Right ventricle myocardium inferior (tissue), 1 donor: ENCODE measurements at regions not wholly inside any gene's neighbourhood (a gene's known extent, or its start where the extent isn't known, plus 50 kb on each side); places are given as distances from the start of the nearest gene placed in this dataset.

Experiments
- ATAC-seq: fragments of 200-7000 bp; cut with Tn5 transposase; one replicate; pipeline ENCODE4 v1.9.1; 2020; ENCODE audit warnings: mild to moderate bottlenecking, moderate library complexity
- DNase-seq: peaks from one replicate; pipeline ENCODE4 v3.0.0; 2021; ENCODE audit errors: missing footprints
- intact Hi-C: fragments of 100-400 bp; cut with DNase I; formaldehyde crosslinking; loops from one replicate; pipeline ENCODE4 v1.11.0; 2022
- donor health status: DM: no; HTN: yes; CAD: no; lungs with severe emphysema.

DNA sequence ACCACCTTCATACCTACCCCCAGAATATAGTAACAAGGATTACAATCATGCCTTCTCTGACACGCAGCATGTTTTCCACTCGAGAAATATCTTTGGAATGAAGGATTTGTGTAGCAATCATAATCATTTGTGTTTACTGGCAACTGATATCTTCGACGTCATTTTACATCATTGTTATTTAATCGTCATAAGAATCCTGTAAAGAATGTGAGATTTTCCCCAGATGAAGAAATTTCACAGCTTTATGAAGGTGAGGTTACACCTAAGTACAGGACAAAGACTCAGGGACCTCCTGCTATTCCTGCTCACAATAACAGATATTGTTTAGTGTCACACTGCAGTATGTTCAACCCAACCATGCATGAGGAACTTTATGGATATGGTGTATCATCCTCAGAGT, 198.2 kb upstream of the LDB2 start:
- no peak for ATAC-seq
- intact Hi-C loops = no loop called here
- no peak for DNase-seq

- intact Hi-C loops = no loop called here
- DNase-seq (no peak), ATAC-seq (no peak)
Measured at GRCh38 chr4:17095771-17096170, 197.3 kb upstream of the LDB2 start.

GRCh38 chr4:17094876-17095210, 196.4 kb upstream of the LDB2 start:
- intact Hi-C loops = no loop called here
- ATAC-seq (no peak), DNase-seq (no peak)

- intact Hi-C loops = no loop called here
- no peak for DNase-seq
- ATAC-seq = no peak
Measured at GRCh38 chr4:17094159-17094875, 195.9 kb upstream of the LDB2 start.

DNA sequence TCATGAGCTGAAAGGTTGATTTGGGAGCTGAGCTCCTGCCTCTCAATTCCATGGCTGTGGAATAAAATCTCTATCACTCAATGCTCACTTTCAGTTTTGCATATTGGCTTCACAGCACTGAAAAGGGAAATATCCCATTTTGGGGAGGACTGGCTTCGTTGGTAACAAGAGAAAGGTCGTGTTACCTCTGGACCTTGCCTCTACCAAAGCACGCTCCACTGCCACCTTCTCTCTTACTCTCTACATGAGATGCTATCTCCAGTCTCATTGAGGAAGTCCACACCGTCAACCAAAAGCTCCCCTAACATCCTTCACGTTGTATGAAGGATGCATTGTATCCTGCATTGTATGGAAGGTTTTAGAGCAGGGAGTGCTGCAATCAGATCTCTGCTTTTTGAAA, 195.0 kb upstream of the LDB2 start:
- ATAC-seq = no peak
- intact Hi-C loops = no loop called here

DNA sequence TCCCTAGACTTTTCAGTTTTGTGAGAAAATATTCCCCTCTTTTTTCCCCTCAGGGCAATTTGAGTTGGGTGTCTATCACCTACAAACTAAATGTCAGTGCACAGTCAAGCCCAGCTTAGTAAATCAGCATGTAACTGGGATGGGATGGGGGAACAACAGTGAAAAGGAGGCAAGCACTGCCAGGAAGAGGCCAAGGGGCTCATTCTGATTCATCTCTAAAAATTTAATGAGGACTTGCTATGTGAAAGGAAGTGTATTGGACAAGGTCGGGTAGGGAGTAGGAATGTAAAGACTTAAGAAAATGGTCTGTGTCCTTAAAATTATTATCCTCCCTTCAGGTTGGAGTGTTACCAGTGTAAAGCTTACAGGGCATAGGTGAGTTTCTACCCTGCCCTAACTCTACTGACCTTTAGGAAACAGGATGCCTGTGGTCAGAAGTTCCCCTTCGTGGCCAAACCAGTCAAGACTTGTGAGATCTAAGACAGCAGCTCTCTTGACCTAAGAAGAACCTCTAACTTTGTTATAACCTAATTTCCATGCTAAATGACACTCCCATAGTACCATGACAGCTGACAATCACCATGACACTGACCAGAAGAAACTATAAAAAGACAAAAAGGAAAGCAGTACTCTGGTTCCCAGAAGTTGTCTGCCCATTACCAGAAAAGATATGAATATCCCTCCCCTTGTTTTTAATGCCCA, 194.4 kb upstream of the LDB2 start:
- intact Hi-C loops = no loop called here
- DNase-seq (no peak), ATAC-seq (no peak)

More for the DNA sequence above, 195.0 kb upstream of the LDB2 start:
- DNase-seq = no peak

DNA sequence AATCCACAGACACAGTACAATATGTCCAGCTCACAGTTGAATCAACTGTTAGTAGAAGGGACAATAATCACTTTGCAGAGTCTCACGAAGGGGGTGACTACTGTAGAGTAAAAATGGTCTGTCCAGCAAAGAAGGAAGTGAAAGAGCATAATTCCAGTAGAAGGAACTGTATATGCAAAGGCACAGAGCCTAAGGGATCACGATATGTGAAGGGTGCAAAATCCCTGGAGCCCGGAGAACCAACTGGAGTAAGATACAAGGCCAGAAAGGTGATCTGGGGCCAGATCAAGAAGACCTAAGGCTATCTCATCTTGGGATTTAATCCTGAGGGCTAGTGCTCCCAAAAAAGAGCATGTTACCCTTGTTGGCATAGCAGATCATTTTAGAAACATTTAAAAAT, 192.7 kb upstream of the LDB2 start:
- ATAC-seq (no peak), DNase-seq (no peak)
- intact Hi-C loops = no loop called here

DNA sequence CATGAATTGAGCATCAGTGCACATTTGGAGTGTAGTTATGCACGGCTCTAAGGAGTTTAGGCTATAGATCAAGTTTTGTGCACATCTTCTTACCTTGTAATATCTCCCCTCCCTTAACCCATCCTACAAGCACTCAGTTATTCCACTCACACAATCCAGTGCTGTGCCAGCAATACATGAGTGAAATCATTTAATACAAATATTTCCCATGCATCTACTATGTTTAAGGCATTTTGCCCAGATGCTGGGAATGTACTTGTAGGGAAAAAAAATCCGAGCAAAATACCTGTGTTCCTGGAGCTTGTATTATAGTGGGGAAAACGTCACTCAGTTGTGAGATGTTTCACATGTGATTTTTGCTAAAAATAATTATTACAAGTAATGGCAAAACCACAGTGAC, 191.6 kb upstream of the LDB2 start:
- intact Hi-C loops = no loop called here
- no peak for DNase-seq
- no peak for ATAC-seq

DNA sequence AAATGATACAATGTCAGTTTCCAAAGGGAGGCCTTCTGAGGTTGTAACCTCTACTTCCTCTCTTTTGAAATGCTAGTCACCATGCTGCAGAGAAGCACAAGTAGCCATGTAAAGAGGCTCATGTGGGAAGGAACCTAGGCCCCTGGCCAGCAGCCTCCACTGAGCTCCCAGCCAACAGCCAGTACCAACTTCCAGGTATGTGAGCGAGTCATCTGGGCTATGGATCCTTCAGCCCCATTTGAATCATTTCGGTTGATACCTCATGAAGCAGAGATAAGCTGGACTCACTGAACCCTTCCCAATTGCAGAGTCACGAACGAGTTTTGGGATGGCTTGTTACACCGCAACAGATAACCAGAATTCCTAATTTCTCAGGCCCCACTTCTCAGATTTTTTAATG, 187.0 kb upstream of the LDB2 start:
- ATAC-seq (no peak), DNase-seq (no peak)
- intact Hi-C loops = no loop called here

DNA sequence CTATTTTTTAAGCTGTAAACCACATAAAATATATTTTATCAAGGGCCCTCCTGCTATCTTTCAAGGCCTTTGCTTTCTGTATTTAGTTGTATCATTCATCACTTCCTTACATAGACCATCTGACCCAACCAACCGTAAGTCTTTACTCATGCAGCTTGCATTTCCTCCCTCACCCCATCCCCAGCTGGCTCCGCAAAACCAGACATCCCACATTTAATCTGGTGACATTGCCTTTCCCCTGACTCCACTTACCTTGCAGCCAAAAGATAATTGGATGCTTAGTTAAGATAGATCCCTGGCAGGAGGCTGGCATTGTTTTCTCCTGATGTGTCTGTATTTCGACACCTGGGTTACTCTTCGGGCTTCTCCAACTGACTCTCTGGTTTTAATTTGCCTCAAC, 183.7 kb upstream of the LDB2 start:
- ATAC-seq (no peak), DNase-seq (no peak)
- intact Hi-C loops = no loop called here

- ATAC-seq (no peak), DNase-seq (no peak)
- intact Hi-C loops = no loop called here
Measured at GRCh38 chr4:17081179-17081578, 182.7 kb upstream of the LDB2 start.

GRCh38 chr4:17077105-17077504, 178.7 kb upstream of the LDB2 start:
- no peak for ATAC-seq
- intact Hi-C loops = no loop called here
- DNase-seq = no peak

DNA sequence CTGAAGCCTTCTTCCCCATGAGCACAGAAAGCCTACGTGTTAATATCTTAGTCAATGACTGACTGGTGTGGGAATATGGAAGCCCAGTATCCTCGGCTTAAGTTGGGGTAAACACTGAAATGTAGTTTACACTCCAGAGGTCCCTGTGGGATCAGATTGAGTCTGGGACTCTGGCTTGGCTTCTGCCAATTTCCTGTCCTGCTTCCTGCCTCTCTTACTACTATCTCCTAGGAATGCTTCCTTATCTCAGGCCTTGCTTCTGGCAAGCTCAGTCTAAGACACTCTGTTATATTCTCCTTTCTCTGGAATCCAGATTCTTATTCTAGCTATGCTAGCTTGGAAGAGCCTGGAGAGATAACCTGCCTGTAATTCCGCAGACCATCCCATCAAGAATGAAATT, 174.0 kb upstream of the LDB2 start:
- intact Hi-C loops = no loop called here
- DNase-seq = no peak
- peak; percentile 89 for ATAC-seq

GRCh38 chr4:17068891-17069290, 170.4 kb upstream of the LDB2 start:
- ATAC-seq = no peak
- intact Hi-C loops = no loop called here
- DNase-seq = no peak

DNA sequence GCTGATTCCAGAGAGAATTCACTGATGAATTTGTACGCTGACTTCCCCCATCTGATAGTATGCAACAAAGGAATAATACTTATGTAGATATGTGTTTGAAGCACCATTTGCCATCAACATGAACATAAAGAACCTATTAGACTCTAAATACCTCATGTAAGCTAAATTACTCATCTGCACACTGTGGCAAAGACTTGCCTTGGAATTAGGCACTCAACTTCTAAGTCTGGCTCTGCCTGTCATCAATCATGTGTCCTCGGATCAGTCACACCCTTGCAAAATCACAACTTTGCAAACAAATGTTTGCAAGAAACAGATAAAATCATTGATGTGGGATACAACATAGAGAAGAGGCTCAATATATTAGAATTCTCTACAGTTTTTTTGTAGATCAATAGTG, 169.9 kb upstream of the LDB2 start:
- intact Hi-C loops = no loop called here
- ATAC-seq (no peak), DNase-seq (no peak)

DNA sequence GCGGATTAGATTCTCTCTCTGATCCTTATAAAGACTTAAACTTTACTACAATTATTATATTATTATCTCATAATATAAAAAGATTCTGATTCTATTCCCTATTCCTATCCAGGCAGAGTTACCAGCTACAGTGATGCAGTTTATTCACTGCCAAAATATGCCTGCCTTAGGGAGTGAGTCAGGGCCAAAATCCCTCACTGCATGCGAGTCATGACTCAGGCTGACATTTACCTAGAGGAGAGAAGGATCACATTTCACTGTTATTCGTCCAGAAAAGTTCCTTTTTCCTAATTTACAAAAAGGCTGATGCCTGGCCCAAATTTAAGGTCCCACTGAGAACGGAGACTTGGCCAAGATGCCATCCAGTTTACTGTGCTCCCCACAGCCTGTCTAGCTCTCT, 168.5 kb upstream of the LDB2 start:
- ATAC-seq (no peak), DNase-seq (no peak)
- intact Hi-C loops = no loop called here

DNA sequence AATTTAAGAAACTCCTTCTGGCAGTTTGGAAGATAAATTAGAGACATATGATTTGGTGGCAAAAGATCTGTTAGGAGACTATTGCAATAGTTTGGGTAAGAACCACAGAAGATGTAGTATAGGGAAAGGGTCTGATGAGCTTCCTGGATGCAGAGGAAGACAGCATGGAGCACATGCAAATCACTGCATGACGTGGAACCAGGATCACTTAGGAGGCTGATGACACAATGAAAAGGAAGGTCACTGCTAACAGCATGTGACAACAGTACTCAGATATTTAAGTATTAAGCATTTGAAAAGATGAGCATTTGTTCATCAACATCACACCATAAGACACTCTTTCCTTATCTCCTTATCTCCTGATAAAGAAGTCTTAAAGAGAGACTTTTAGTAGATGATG, 167.8 kb upstream of the LDB2 start:
- intact Hi-C loops = no loop called here
- DNase-seq (no peak), ATAC-seq (no peak)

DNA sequence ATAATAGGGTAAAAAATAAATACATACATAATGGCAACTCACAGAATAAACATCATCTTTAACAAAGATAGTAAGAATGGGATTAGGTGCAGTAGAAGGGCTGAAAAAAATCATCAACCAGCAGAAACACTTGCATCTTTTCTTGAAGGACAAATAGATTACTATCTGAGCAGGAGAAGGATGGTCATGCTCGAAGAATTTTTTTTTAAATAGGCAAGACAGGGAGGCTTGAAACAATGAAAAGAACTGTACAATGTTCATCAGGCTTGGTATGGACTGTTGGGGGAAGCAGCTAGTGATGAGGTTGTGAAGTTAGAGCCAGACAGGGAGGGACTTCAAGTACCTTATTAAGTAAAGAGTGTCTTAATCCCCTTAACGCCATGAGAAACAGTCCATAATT, 167.4 kb upstream of the LDB2 start:
- intact Hi-C loops = no loop called here
- no peak for ATAC-seq
- no peak for DNase-seq

- DNase-seq (no peak), ATAC-seq (no peak)
- intact Hi-C loops = no loop called here
Measured at GRCh38 chr4:17064959-17065358, 166.5 kb upstream of the LDB2 start.

GRCh38 chr4:17063888-17064287, 165.4 kb upstream of the LDB2 start:
- DNase-seq (no peak), ATAC-seq (no peak)
- intact Hi-C loops = no loop called here

- no peak for DNase-seq
- no peak for ATAC-seq
- intact Hi-C loops = no loop called here
Measured at GRCh38 chr4:17060230-17060629, 161.8 kb upstream of the LDB2 start.
